ENCODE measurements at regions not wholly inside any gene's neighbourhood (a gene's known extent, or its start where the extent isn't known, plus 50 kb on each side); places are given as distances from the start of the nearest gene placed in this dataset.

GRCh38 chr13:29706923-29707322, 111.4 kb upstream of the SLC7A1 start:
- TF ChIP-seq CTCF (IDR thresholded peaks at IDR 0.05; ENCODE audit: insufficient read depth, low read length, poor library complexity, severe bottlenecking) = no peak
- no peak overlapping the region for H3K4me3 ChIP-seq (replicated peaks; ENCODE audit: low read depth, low read length)
- no peaks in the 10 kb centered on the region for H3K36me3 ChIP-seq (ENCODE audit: control insufficient read depth, insufficient read depth, low read length)
- no peak for DNase-seq (ENCODE audit: extremely low read depth, insufficient read length)
- no peaks in the 10 kb centered on the region; the same call in 1 of the 2 replicates for H3K27me3 ChIP-seq (replicated peaks; ENCODE audit: control insufficient read depth, insufficient read depth, low read length)

- no peaks in the 10 kb centered on the region for H3K36me3 ChIP-seq (ENCODE audit: control insufficient read depth, insufficient read depth, low read length)
- DNase-seq (ENCODE audit: extremely low read depth, insufficient read length) = no peak
- TF ChIP-seq CTCF (IDR thresholded peaks at IDR 0.05; ENCODE audit: insufficient read depth, low read length, poor library complexity, severe bottlenecking) = no peak
Measured at GRCh38 chr13:29704648-29705047, 109.2 kb upstream of the SLC7A1 start.

GRCh38 chr13:29703421-29703820, 107.9 kb upstream of the SLC7A1 start:
- no peaks in the 10 kb centered on the region; the same call in 1 of the 2 replicates for H3K27me3 ChIP-seq (replicated peaks; ENCODE audit: control insufficient read depth, insufficient read depth, low read length)
- no peak for TF ChIP-seq CTCF (IDR thresholded peaks at IDR 0.05; ENCODE audit: insufficient read depth, low read length, poor library complexity, severe bottlenecking)
- no peak for DNase-seq (ENCODE audit: extremely low read depth, insufficient read length)
- no peak overlapping the region for H3K4me3 ChIP-seq (replicated peaks; ENCODE audit: low read depth, low read length)
- no peaks in the 10 kb centered on the region for H3K36me3 ChIP-seq (ENCODE audit: control insufficient read depth, insufficient read depth, low read length)

More at GRCh38 chr13:29704648-29705047, 109.2 kb upstream of the SLC7A1 start:
- H3K27me3 ChIP-seq (replicated peaks; ENCODE audit: control insufficient read depth, insufficient read depth, low read length) = no peaks in the 10 kb centered on the region; the same call in 1 of the 2 replicates
- H3K4me3 ChIP-seq (replicated peaks; ENCODE audit: low read depth, low read length) = no peak overlapping the region

- no peak for TF ChIP-seq CTCF (IDR thresholded peaks at IDR 0.05; ENCODE audit: insufficient read depth, low read length, poor library complexity, severe bottlenecking)
- no peak overlapping the region for H3K4me3 ChIP-seq (replicated peaks; ENCODE audit: low read depth, low read length)
- no peaks in the 10 kb centered on the region for H3K36me3 ChIP-seq (ENCODE audit: control insufficient read depth, insufficient read depth, low read length)
- no peaks in the 10 kb centered on the region; the same call in 1 of the 2 replicates for H3K27me3 ChIP-seq (replicated peaks; ENCODE audit: control insufficient read depth, insufficient read depth, low read length)
- DNase-seq (ENCODE audit: extremely low read depth, insufficient read length) = no peak
Measured at GRCh38 chr13:29702912-29703351, 107.4 kb upstream of the SLC7A1 start.

- no peaks in the 10 kb centered on the region for H3K27me3 ChIP-seq (replicated peaks; ENCODE audit: control insufficient read depth, insufficient read depth, low read length)
- DNase-seq (ENCODE audit: extremely low read depth, insufficient read length) = no peak
- no peaks in the 10 kb centered on the region for H3K36me3 ChIP-seq (ENCODE audit: control insufficient read depth, insufficient read depth, low read length)
- H3K4me3 ChIP-seq (replicated peaks; ENCODE audit: low read depth, low read length) = no peak overlapping the region
- TF ChIP-seq CTCF (IDR thresholded peaks at IDR 0.05; ENCODE audit: insufficient read depth, low read length, poor library complexity, severe bottlenecking) = no peak
Measured at GRCh38 chr13:29698106-29698505, 102.6 kb upstream of the SLC7A1 start.

GRCh38 chr13:29696606-29697005, 101.1 kb upstream of the SLC7A1 start:
- Histone ChIP-seq H3K36me3 (ENCODE audit: control insufficient read depth, insufficient read depth, low read length) (no peaks in the 10 kb centered on the region), H3K27me3 (replicated peaks; ENCODE audit: control insufficient read depth, insufficient read depth, low read length) (no peaks in the 10 kb centered on the region), H3K4me3 (replicated peaks; ENCODE audit: low read depth, low read length) (no peak overlapping the region)
- TF ChIP-seq CTCF (IDR thresholded peaks at IDR 0.05; ENCODE audit: insufficient read depth, low read length, poor library complexity, severe bottlenecking) = no peak
- no peak for DNase-seq (ENCODE audit: extremely low read depth, insufficient read length)

Data from GM06990 (cell line).